Epithelial cell of esophagus (primary cell): ENCODE measurements at regions not wholly inside any gene's neighbourhood (a gene's known extent, or its start where the extent isn't known, plus 50 kb on each side); places are given as distances from the start of the nearest gene placed in this dataset.
A peak's percentile ranks its signal among the peaks of the same experiment; 100 is the strongest.

Experiments
- DNase-seq: peaks from one replicate; pipeline ENCODE4 v3.0.0; 2010; ENCODE audit warnings: low read depth
- H3K4me3 ChIP-seq: 2 replicates; pipeline ENCODE4 v1.5.1; 2011; ENCODE audit warnings: mild to moderate bottlenecking, low read length, control low read depth
- TF ChIP-seq, protein P1 (sequence below): IDR thresholded peaks from 2 replicates; pipeline ENCODE4 v1.5.1; 2011; ENCODE audit warnings: low read depth, mild to moderate bottlenecking, low read length, control low read depth, inconsistent platforms; ENCODE audit not compliant: insufficient read depth; ENCODE audit errors: missing control alignments

DNA sequence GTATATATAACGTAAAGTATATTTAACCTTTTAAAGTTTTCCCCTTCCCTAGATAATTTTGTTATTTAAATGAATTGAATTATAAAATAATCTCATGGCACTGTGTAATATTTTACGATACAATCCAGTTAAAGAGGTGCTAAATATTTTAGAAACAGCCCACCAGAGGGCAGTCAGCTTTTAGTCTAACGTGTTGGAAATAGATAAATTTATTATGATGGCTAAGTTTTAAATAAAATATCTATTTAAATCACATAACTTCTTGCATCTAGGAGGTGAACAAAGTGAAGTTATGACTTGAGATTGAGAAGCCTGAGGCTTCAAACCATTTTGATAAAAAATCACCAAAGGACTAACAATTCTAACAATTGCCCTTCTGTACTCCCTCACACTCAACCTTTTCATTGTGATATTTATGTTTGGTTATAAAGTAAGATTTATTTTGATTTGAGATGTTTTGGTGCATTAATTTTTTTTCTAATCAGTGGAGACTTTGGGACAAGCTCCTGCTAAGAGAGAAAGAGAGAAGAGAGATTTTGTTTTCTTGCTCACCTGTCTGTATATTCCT, 171.5 kb upstream of the SP4 start:
- H3K4me3 ChIP-seq = no peak overlapping the region
- peak; percentile 59 for DNase-seq
- TF ChIP-seq, protein P1, sequence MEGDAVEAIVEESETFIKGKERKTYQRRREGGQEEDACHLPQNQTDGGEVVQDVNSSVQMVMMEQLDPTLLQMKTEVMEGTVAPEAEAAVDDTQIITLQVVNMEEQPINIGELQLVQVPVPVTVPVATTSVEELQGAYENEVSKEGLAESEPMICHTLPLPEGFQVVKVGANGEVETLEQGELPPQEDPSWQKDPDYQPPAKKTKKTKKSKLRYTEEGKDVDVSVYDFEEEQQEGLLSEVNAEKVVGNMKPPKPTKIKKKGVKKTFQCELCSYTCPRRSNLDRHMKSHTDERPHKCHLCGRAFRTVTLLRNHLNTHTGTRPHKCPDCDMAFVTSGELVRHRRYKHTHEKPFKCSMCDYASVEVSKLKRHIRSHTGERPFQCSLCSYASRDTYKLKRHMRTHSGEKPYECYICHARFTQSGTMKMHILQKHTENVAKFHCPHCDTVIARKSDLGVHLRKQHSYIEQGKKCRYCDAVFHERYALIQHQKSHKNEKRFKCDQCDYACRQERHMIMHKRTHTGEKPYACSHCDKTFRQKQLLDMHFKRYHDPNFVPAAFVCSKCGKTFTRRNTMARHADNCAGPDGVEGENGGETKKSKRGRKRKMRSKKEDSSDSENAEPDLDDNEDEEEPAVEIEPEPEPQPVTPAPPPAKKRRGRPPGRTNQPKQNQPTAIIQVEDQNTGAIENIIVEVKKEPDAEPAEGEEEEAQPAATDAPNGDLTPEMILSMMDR = peak; percentile 45

DNA sequence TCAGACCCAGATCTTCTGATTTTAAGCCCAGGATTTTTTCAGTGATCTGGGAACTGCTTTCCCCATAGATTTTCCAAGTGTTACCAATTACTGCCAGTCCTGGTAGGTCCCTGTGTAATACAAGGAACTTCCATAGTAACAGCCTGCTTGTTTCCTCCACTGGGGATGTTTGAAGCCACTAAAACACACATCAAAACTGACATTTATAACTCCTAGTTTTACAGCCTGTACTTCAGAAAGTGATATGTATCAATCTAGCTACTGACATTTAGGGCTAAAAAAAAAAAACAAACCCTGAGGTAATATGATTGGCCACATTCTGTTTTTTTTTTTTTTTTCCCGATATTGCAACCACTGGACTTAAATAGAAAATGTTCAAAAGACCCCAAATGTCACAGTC, 166.9 kb upstream of the SP4 start:
- DNase-seq = no peak
- H3K4me3 ChIP-seq = no peak overlapping the region
- TF ChIP-seq, protein P1 = no peak

DNA sequence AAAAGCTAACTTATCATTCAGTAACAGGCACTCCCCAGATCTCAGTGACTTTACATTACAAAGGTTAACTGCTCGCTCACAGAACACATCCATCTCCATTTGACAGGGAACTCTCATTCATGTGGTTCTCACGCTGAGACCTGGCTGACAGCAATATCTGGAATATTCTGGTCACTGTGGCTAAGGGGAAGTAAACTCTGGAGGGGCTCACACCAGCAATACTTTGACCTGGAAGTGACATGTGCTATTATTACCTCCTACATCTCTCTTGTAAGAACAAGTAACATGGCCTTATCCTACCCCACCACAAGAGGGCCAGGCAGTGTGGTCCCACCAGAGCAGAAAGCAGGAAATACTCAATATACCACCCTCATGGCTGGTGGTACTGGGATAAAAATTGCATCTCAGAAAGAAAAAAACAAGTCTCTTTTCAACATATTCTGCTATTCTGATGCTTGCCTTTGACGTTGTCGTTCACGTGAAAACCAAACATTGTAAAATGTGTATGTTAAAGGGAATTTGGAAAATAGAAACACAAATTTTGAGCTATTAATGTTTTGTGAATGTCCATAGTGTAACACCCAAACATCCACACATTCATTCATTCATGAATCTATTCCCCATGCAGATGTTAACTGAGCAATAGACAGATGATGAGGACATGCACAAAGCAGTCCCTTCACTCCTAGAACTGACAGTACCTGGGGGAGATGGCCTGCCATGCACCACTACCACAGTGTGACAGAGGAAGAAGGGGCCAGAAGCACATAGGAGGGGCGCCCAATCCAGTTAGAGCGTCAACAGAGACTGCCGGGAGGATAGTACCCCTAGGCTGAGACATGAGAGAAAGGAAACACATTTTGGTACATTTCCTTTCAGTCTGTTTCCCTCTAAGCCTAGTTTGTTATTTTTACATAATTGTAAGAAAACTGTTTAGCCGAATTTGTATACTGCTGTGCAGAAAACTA, 166.0 kb upstream of the SP4 start:
- H3K4me3 ChIP-seq = no peak overlapping the region
- TF ChIP-seq, protein P1 = peak; percentile 63
- DNase-seq = peak; percentile 51

DNA sequence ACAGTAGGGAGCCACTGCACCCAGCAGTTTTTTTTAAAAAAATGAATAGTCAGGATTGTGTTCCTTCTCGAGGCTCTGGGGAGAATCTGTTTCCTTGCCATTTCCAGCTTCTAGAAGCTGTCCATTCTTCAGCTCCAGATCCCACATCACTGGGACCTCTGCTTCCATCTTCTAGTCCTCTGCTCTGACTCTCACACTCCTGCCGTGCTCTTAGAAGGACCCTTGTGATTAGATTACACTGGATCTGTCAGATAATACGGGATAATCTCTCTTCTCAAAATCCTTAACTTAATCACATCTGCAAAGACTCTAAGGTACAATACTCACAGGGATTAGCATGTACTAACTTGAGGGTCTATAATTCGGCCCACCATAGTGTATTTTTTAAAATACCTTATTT, 158.9 kb upstream of the SP4 start:
- no peak for DNase-seq
- no peak overlapping the region for H3K4me3 ChIP-seq
- TF ChIP-seq, protein P1 = no peak

DNA sequence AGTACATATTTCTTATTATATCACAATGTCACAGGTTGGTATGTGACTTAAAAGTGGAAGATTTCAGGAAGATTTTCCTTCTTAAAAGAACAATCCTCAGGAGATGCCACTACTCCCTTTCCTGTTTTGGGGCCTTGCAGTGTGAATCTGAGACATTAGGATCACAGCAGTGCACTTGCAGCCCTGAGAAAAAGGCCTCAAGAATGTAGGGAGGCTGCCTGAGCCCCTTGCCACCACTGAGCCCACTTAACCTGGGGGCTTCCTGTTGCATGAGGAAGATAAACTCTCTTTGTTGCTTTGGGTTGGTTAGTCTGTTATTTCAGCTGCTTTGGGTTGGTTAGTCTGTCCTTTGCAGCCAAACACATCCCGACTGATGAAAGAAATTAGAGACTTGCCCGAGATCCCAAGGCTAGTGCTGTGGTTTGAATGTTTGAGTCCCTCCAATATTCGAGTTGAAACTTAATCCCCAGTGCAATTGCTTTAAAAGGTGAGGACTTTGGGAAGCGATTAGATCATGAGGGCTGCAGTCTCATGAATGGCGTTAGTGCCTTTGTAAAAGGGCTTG, 151.3 kb upstream of the SP4 start:
- H3K4me3 ChIP-seq = no peak overlapping the region
- TF ChIP-seq, protein P1 = no peak
- no peak for DNase-seq

DNA sequence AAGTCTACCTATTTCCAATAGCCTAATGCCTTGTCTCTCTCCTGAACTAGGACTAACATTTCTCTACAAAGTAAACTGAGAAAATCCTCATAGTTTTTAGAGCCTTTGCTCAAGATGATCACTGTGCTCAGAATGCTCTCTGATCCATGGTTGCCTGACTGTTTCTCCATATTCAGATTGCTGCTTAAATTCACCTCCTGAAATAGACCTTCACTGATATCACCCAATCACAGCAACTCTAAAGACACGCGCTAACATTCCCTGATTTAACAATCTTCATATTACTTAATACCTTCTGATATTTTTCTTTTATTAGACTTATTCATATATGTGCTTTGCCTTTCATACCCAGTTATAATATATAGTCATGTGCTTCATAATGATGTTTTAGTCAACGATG, 148.9 kb upstream of the SP4 start:
- no peak overlapping the region for H3K4me3 ChIP-seq
- DNase-seq = no peak
- TF ChIP-seq, protein P1 = no peak
